Osteocyte (in vitro differentiated cells): ENCODE measurements at regions not wholly inside any gene's neighbourhood (a gene's known extent, or its start where the extent isn't known, plus 50 kb on each side); places are given as distances from the start of the nearest gene placed in this dataset.

Experiments
- DNase-seq: peaks from one replicate; pipeline ENCODE4 v3.0.0; 2021; ENCODE audit warnings: mixed read lengths; ENCODE audit not compliant: unreplicated experiment; ENCODE audit errors: extremely low spot score
- H3K27ac Mint-ChIP-seq: one replicate; pipeline ENCODE4 v1.8.0; 2021; ENCODE audit warnings: mild to moderate bottlenecking, mixed read lengths; ENCODE audit not compliant: unreplicated experiment
- H3K27me3 Mint-ChIP-seq: one replicate; pipeline ENCODE4 v1.8.0; 2021; ENCODE audit warnings: mixed read lengths; ENCODE audit not compliant: unreplicated experiment
- H3K36me3 Mint-ChIP-seq: one replicate; pipeline ENCODE4 v1.8.0; 2021; ENCODE audit warnings: mixed read lengths; ENCODE audit not compliant: unreplicated experiment
- H3K4me1 Mint-ChIP-seq: one replicate; pipeline ENCODE4 v1.8.0; 2021; ENCODE audit warnings: mixed read lengths; ENCODE audit not compliant: unreplicated experiment
- H3K4me3 Mint-ChIP-seq: one replicate; pipeline ENCODE4 v1.8.0; 2021; ENCODE audit warnings: mild to moderate bottlenecking, moderate library complexity, mixed read lengths; ENCODE audit not compliant: unreplicated experiment
- H3K9me3 Mint-ChIP-seq: one replicate; pipeline ENCODE4 v1.8.0; 2021; ENCODE audit warnings: mixed read lengths; ENCODE audit not compliant: unreplicated experiment
- CTCF ChIP-seq: fragments of 200-600 bp; sonication (generic); IDR thresholded peaks from 2 replicates; pipeline ENCODE4 v1.5.0; 2021; ENCODE audit warnings: antibody characterized with exemption, mild to moderate bottlenecking, moderate library complexity

DNA sequence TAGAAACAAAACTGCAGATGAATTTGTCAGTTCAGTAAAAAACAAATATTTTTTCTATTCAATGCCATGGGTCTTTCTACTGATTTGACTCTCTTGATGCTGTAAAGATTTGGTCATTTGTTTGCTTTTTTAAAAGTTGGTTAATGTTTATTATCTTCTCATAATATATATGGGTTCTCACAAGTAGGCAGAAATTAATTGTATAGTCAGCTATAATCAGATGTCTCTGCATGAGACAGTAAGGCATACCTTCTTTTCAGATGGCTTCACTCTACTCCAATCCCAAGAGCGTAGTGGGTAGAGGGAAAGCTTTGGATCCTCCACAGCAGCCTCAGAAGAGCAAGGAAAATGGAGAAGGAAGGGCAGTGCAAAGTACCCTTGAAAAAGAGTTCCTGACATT, 1202.9 kb upstream of the CELF4 start:
- H3K4me3 Mint-ChIP-seq, result no peak overlapping the region
- DNase-seq, result no peak
- H3K9me3 Mint-ChIP-seq, result peaks cover 18% of the 10 kb centered on the region
- H3K27ac Mint-ChIP-seq, result no peak overlapping the region
- no peaks in the 10 kb centered on the region for H3K36me3 Mint-ChIP-seq
- H3K4me1 Mint-ChIP-seq, result no peaks in the 10 kb centered on the region
- no peak for TF ChIP-seq CTCF
- no peaks in the 10 kb centered on the region for H3K27me3 Mint-ChIP-seq

GRCh38 chr18:38759457-38759856, 1193.9 kb upstream of the CELF4 start:
- no peaks in the 10 kb centered on the region for H3K27me3 Mint-ChIP-seq
- no peak for DNase-seq
- no peak overlapping the region for H3K27ac Mint-ChIP-seq
- H3K4me1 Mint-ChIP-seq, result no peaks in the 10 kb centered on the region
- TF ChIP-seq CTCF, result no peak
- no peaks in the 10 kb centered on the region for H3K36me3 Mint-ChIP-seq
- no peak overlapping the region for H3K4me3 Mint-ChIP-seq
- H3K9me3 Mint-ChIP-seq, result peaks cover 16% of the 10 kb centered on the region

DNA sequence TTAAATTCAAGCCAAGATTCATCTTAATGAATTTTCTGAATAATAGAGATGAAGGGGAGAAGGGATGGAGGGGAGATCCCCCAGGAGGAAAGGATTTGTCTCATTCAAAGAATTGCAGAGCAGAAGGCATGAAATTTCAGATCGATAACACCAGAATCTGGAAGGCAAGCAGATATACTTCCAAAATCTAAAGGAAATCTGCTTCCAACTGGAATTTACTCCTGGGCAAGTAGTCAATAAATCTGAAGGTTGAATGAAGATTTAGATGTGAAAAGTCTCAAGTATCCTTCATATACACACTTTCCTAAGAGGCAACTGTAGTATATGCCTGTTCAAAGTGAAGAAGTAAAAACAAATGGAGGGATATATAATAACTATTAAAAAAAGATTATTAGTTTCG, 1190.8 kb upstream of the CELF4 start:
- DNase-seq, result no peak
- Mint-ChIP-seq H3K9me3 (peaks cover 6% of the 10 kb centered on the region), H3K4me1 (no peaks in the 10 kb centered on the region), H3K27ac (no peak overlapping the region), H3K27me3 (no peaks in the 10 kb centered on the region), H3K4me3 (no peak overlapping the region), H3K36me3 (no peaks in the 10 kb centered on the region)
- TF ChIP-seq CTCF, result no peak

GRCh38 chr18:38752430-38752829, 1186.8 kb upstream of the CELF4 start:
- no peak overlapping the region for H3K27ac Mint-ChIP-seq
- TF ChIP-seq CTCF, result no peak
- H3K4me1 Mint-ChIP-seq, result no peaks in the 10 kb centered on the region
- H3K36me3 Mint-ChIP-seq, result no peaks in the 10 kb centered on the region
- H3K4me3 Mint-ChIP-seq, result no peak overlapping the region
- H3K27me3 Mint-ChIP-seq, result no peaks in the 10 kb centered on the region
- no peaks in the 10 kb centered on the region for H3K9me3 Mint-ChIP-seq
- no peak for DNase-seq

GRCh38 chr18:38751898-38752297, 1186.3 kb upstream of the CELF4 start:
- Mint-ChIP-seq H3K36me3 (no peaks in the 10 kb centered on the region), H3K9me3 (no peaks in the 10 kb centered on the region), H3K27me3 (no peaks in the 10 kb centered on the region), H3K4me1 (no peaks in the 10 kb centered on the region), H3K4me3 (no peak overlapping the region), H3K27ac (no peak overlapping the region)
- no peak for TF ChIP-seq CTCF
- DNase-seq, result no peak
